Fibroblast of villous mesenchyme (primary cell): ENCODE measurements at regions not wholly inside any gene's neighbourhood (a gene's known extent, or its start where the extent isn't known, plus 50 kb on each side); places are given as distances from the start of the nearest gene placed in this dataset.

Experiments
- DNase-seq: peaks from one replicate; pipeline ENCODE4 v3.0.0-alpha.2; 2010; ENCODE audit warnings: low read depth
- H3K4me3 ChIP-seq: 2 replicates; pipeline ENCODE4 v1.5.1; 2011; ENCODE audit warnings: low read depth, mild to moderate bottlenecking, low read length
- CTCF ChIP-seq: IDR thresholded peaks from 2 replicates; pipeline ENCODE4 v1.5.1; 2012; ENCODE audit warnings: low read depth, mild to moderate bottlenecking, low read length; ENCODE audit not compliant: insufficient read depth

- DNase-seq, result no peak
- H3K4me3 ChIP-seq, result no peak overlapping the region
- no peak for TF ChIP-seq CTCF
Observed at GRCh38 chr2:65494078-65494477, 61.7 kb upstream of the SPRED2 start.

GRCh38 chr2:65491381-65491905, 59.0 kb upstream of the SPRED2 start:
- no peak overlapping the region for H3K4me3 ChIP-seq
- DNase-seq, result no peak
- TF ChIP-seq CTCF, result no peak

GRCh38 chr2:65490222-65490621, 57.8 kb upstream of the SPRED2 start:
- DNase-seq, result no peak
- H3K4me3 ChIP-seq, result no peak overlapping the region
- no peak for TF ChIP-seq CTCF

GRCh38 chr2:65489269-65489668, 56.9 kb upstream of the SPRED2 start:
- no peak for DNase-seq
- no peak overlapping the region for H3K4me3 ChIP-seq
- TF ChIP-seq CTCF, result no peak

GRCh38 chr2:65488527-65488926, 56.1 kb upstream of the SPRED2 start:
- no peak for TF ChIP-seq CTCF
- no peak overlapping the region for H3K4me3 ChIP-seq
- DNase-seq, result no peak

- no peak overlapping the region for H3K4me3 ChIP-seq
- no peak for TF ChIP-seq CTCF
- DNase-seq, result no peak
Observed at GRCh38 chr2:65487404-65487803, 55.0 kb upstream of the SPRED2 start.

- DNase-seq, result no peak
- no peak for TF ChIP-seq CTCF
- no peak overlapping the region for H3K4me3 ChIP-seq
Observed at GRCh38 chr2:65486802-65487201, 54.4 kb upstream of the SPRED2 start.
